Neural progenitor cell (in vitro differentiated cells): ENCODE measurements at regions not wholly inside any gene's neighbourhood (a gene's known extent, or its start where the extent isn't known, plus 50 kb on each side); places are given as distances from the start of the nearest gene placed in this dataset.

Experiments
- CTCF ChIP-seq: fragments of 200-600 bp; sonication (generic); IDR thresholded peaks from 2 replicates; pipeline ENCODE4 v1.5.1; 2017; ENCODE audit warnings: antibody characterized with exemption, mild to moderate bottlenecking
- EZH2 ChIP-seq: fragments of 200-600 bp; sonication (generic); IDR thresholded peaks from 2 replicates; pipeline ENCODE4 v1.6.1; 2017; ENCODE audit warnings: antibody characterized with exemption, mild to moderate bottlenecking, moderate library complexity

DNA sequence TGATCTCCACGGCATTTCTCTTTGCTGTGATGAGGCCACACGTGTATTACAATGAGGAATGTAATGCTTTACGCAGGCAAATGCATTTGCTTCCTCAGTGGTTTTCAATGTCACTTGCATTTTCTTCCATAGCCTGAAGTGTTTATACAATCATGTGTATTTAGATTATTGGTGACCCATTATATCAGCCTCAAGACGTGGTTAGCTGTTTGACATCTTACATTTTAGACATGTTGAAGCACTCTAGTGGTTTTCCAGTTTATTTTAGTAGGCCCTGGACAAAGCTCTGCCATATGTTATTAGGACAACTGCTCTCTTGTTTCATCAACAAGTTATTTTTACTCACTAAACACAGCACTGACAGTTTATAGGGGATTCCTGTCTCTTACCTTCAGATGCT, 200.4 kb downstream of the UTRN start:
- TF ChIP-seq CTCF (no peak), EZH2 (no peak)
